SK-N-DZ (cell line): ENCODE measurements at regions not wholly inside any gene's neighbourhood (a gene's known extent, or its start where the extent isn't known, plus 50 kb on each side); places are given as distances from the start of the nearest gene placed in this dataset.

Experiments
- DNase-seq: peaks from one replicate; pipeline ENCODE4 v3.0.0-alpha.2; 2015; ENCODE audit warnings: low spot score

GRCh38 chr18:43877616-43878321 is 600.5 kb upstream of the SYT4 start:
- DNase-seq: no peak

DNA sequence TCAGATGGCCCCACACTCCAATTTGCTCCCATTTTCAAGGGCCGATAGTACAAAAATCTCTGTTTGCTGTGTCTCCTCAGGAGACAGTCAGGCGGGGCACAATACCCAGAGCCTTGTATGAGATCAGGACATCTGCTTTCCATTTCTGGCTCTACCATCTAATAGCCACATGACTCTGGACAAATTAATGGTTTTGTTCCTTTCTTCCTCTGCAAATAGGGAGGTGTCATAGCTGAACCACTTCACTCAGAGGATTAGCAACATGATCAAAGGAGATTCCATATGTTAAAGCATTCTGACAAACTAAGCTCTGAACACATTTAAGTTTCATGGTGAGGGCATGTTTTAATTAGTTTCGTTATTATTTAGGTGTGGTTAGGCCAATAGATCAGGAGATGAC is 602.1 kb upstream of the SYT4 start:
- DNase-seq: no peak

- DNase-seq: no peak
Measured at GRCh38 chr18:43882358-43883055, 605.2 kb upstream of the SYT4 start.

DNA sequence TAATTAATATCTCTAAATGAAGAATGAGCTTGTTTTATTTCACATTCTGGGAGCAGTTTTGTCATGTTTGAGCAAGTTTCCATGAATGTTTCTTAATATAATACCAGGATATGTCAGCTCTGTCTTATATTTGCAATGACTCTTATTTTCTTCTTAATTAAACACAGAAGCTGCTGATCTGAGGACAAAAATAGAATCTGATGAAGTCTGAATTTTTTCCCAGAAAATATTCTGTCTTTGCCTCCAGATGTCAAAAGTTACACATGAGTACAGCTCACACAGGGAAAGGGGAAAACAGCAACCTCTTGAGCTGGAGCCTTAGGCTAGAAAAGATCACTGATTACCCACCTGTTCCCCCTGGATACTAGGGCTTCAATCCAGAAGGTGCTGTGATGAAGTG is 606.6 kb upstream of the SYT4 start:
- no peak for DNase-seq

DNA sequence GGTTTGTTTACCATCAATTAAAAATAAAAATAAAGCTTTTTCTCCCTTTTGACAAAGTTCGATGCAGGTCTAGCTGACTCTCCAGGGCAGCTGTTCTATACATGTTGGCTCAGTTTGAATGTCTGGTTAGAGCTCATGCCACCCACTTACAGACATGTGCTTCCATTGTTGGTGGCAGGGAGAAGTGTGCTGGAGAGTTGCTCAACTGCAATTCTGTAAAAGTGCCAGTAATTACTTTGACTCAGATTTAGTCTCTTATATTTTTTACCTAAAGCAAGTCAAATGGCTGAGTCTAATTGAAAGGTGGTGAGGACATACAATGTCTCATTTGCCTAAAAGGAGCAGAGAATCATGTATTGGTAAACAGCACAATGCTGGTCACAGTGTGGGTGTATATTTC is 609.1 kb upstream of the SYT4 start:
- no peak for DNase-seq

GRCh38 chr18:43887491-43887890 is 610.2 kb upstream of the SYT4 start:
- DNase-seq: no peak

GRCh38 chr18:43888598-43888997 is 611.3 kb upstream of the SYT4 start:
- no peak for DNase-seq

DNA sequence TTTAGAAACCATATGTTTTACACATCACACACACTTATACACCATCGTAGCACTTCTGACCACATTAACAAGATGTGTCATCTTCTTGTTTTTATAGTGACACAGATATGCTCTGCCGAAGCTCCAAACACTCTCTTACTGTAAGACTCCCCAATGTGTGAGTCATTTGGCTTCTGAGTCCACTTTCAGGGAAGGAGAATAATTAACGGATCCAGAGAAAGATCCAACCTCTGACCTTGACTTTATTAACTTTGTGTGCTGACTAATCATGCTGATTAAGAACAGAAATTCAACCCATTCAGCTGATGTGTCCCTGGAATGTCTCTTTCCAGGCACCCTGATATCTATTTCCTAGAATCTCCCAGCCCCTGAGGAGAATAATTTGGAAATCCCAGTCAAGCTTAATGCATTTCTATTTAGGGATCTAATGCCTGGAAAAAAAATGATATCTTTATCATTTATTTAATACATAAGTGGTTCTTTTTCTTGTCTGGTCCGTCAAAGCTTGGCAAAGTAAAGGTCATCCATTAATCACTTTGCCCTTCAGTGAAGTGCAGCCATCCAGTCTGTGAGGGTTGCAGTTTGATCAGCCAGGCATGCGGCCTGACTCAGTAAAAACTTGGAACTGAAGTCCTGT is 615.8 kb upstream of the SYT4 start:
- DNase-seq: no peak

- DNase-seq: no peak
Measured at GRCh38 chr18:43904209-43904837, 627.0 kb upstream of the SYT4 start.

GRCh38 chr18:43914018-43914417 is 636.7 kb upstream of the SYT4 start:
- no peak for DNase-seq

- no peak for DNase-seq
Measured at GRCh38 chr18:43916984-43917383, 639.7 kb upstream of the SYT4 start.

DNA sequence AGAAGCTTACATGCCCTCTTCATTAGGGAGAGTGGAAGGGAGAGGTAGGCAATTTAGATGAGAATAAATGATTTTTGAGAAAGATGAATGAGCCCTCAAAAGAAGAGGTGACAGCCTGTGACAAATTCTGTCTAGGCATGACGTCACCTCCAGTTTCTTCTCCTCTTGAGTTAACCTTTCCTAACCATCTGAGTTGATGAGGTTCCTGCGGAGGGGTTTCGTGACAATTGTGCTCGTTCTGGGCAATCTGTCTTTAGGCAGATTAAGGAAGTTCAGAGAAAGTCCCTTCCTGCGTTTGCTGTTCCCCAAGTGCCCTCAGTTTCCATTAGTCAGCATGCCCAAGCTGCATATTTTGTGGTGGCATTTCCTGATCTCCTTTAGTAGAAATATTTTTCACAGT is 640.2 kb upstream of the SYT4 start:
- DNase-seq: no peak

GRCh38 chr18:43919551-43919950 is 642.3 kb upstream of the SYT4 start:
- DNase-seq: no peak

DNA sequence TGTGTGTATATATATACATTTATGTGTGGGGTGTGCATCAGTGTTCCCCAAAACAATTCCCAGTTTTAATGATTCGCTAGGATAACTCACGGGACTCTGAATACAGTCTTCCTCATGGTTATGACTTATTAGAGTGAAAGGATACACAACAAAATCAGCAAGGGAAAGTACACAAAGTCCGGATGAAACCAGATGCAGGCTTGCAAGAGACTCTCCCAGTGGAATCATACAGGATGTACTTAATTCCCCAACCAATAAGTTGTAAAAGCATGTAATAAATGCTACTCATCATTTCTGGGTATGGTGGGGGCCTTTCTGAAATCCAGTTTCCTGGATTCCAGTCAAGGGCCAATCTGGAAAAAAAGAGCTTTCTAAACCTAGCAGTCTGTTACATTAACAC is 654.1 kb upstream of the SYT4 start:
- no peak for DNase-seq

- DNase-seq: no peak
Measured at GRCh38 chr18:43932140-43932539, 654.9 kb upstream of the SYT4 start.

DNA sequence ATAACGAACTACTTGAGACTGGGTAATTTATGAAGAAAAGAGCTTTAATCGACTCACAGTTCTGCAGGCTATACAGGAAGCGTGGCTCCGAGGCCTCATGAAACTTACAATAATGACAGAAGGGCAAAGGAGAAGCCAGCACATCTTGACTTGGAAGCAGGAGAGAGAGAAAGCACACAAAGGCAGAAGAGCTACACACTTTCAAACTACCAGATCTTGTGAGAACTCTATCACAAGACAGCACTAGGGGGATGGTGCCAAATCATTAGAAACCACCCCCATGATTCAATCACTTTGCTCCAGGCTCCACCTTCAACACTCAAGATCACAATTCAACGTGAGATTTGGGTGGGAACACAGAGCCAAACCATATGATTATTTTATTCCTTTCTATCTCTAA is 655.9 kb upstream of the SYT4 start:
- DNase-seq: no peak

GRCh38 chr18:43934322-43934721 is 657.0 kb upstream of the SYT4 start:
- DNase-seq: no peak

- no peak for DNase-seq
Measured at GRCh38 chr18:43934781-43935471, 657.6 kb upstream of the SYT4 start.

GRCh38 chr18:43936176-43936575 is 658.9 kb upstream of the SYT4 start:
- DNase-seq: no peak

GRCh38 chr18:43949291-43949690 is 672.0 kb upstream of the SYT4 start:
- no peak for DNase-seq

GRCh38 chr18:43950062-43950461 is 672.8 kb upstream of the SYT4 start:
- DNase-seq: no peak

- DNase-seq: no peak
Measured at GRCh38 chr18:43952398-43952797, 675.1 kb upstream of the SYT4 start.
